Activated CD8-positive, alpha-beta T cell treated with anti-CD3 and anti-CD28 coated beads for 36 hours (primary cell): ENCODE measurements at regions not wholly inside any gene's neighbourhood (a gene's known extent, or its start where the extent isn't known, plus 50 kb on each side); places are given as distances from the start of the nearest gene placed in this dataset.

Experiments
- ATAC-seq: fragments of 200-7000 bp; cut with Tn5 transposase; one replicate; pipeline ENCODE4 v1.10.0; 2021; ENCODE audit warnings: mild to moderate bottlenecking, moderate library complexity
- CTCF ChIA-PET: fragments of 350-600 bp; sonication (Branson Sonifier 250); formaldehyde crosslinking; loops from one replicate; lab custom pipeline; 2021; ENCODE audit warnings: antibody characterized with exemption; lab: Charles Lee
- POLR2A ChIA-PET: fragments of 350-600 bp; sonication (Branson Sonifier 250); formaldehyde crosslinking; loops from one replicate; lab custom pipeline; 2021; ENCODE audit warnings: antibody characterized with exemption; lab: Charles Lee
- DNase-seq: peaks from one replicate; pipeline ENCODE4 v3.0.0-alpha.2; 2020
- H3K27ac Mint-ChIP-seq: one replicate; pipeline ENCODE4 v1.8.0; 2021; ENCODE audit warnings: mild to moderate bottlenecking, mixed read lengths
- H3K27me3 Mint-ChIP-seq: one replicate; pipeline ENCODE4 v1.8.0; 2021; ENCODE audit warnings: mixed read lengths
- H3K36me3 Mint-ChIP-seq: one replicate; pipeline ENCODE4 v1.8.0; 2021; ENCODE audit warnings: low read depth, mixed read lengths
- H3K4me1 Mint-ChIP-seq: one replicate; pipeline ENCODE4 v1.8.0; 2021; ENCODE audit warnings: low read depth, mixed read lengths
- H3K4me3 Mint-ChIP-seq: one replicate; pipeline ENCODE4 v1.8.0; 2021; ENCODE audit warnings: mild to moderate bottlenecking, moderate library complexity, mixed read lengths
- H3K9me3 Mint-ChIP-seq: one replicate; pipeline ENCODE4 v1.8.0; 2021; ENCODE audit warnings: mixed read lengths
- CTCF ChIP-seq: fragments of 200-600 bp; IDR thresholded peaks from one replicate; pipeline ENCODE4 v1.8.0; 2022; ENCODE audit warnings: antibody characterized with exemption, mild to moderate bottlenecking
- intact Hi-C: fragments of 100-400 bp; cut with micrococcal nuclease; formaldehyde crosslinking; loops from one replicate; pipeline ENCODE4 v1.10.0; 2022

GRCh38 chr22:47259049-47259448, 496.6 kb downstream of the TBC1D22A start:
- ChIA-PET POLR2A (interaction anchor here (0.5 kb wide), 1 partner anchor 67 kb away, joined by 3 read pairs; no protein-coding TSS in a partner anchor), CTCF (no interaction called here)
- H3K27ac Mint-ChIP-seq = no peak overlapping the region
- intact Hi-C loops = no loop called here
- no peaks in the 10 kb centered on the region for H3K36me3 Mint-ChIP-seq
- H3K4me1 Mint-ChIP-seq = no peaks in the 10 kb centered on the region
- H3K4me3 Mint-ChIP-seq = no peak overlapping the region
- ATAC-seq (no peak), DNase-seq (no peak)
- no peak for TF ChIP-seq CTCF
- peaks cover 5% of the 10 kb centered on the region for H3K27me3 Mint-ChIP-seq
- H3K9me3 Mint-ChIP-seq = peaks cover 2% of the 10 kb centered on the region

GRCh38 chr22:47257976-47258375, 495.5 kb downstream of the TBC1D22A start:
- Mint-ChIP-seq H3K9me3 (peaks cover 2% of the 10 kb centered on the region), H3K4me1 (no peaks in the 10 kb centered on the region), H3K27me3 (peaks cover 5% of the 10 kb centered on the region), H3K27ac (no peak overlapping the region), H3K36me3 (no peaks in the 10 kb centered on the region), H3K4me3 (no peak overlapping the region)
- POLR2A ChIA-PET = interaction anchor here (0.6 kb wide), 1 partner anchor 107 kb away, joined by 5 read pairs; no protein-coding TSS in a partner anchor
- DNase-seq (no peak), ATAC-seq (no peak)
- CTCF ChIA-PET = no interaction called here
- intact Hi-C loops = no loop called here
- no peak for TF ChIP-seq CTCF

GRCh38 chr22:47257566-47257965, 495.1 kb downstream of the TBC1D22A start:
- Mint-ChIP-seq H3K4me1 (no peaks in the 10 kb centered on the region), H3K27ac (no peak overlapping the region), H3K27me3 (peaks cover 5% of the 10 kb centered on the region), H3K9me3 (peaks cover 2% of the 10 kb centered on the region), H3K36me3 (no peaks in the 10 kb centered on the region), H3K4me3 (no peak overlapping the region)
- DNase-seq = no peak
- ChIA-PET CTCF (no interaction called here), POLR2A (no interaction called here)
- no peak for TF ChIP-seq CTCF
- intact Hi-C loops = no loop called here
- no peak for ATAC-seq

GRCh38 chr22:47251911-47252310, 489.5 kb downstream of the TBC1D22A start:
- Mint-ChIP-seq H3K27ac (no peak overlapping the region), H3K27me3 (peaks cover 3% of the 10 kb centered on the region), H3K4me3 (no peak overlapping the region), H3K9me3 (no peaks in the 10 kb centered on the region), H3K36me3 (no peaks in the 10 kb centered on the region), H3K4me1 (no peaks in the 10 kb centered on the region)
- no peak for TF ChIP-seq CTCF
- ChIA-PET POLR2A (no interaction called here), CTCF (no interaction called here)
- intact Hi-C loops = no loop called here
- DNase-seq = no peak
- ATAC-seq = no peak

GRCh38 chr22:47250995-47251765, 488.7 kb downstream of the TBC1D22A start:
- ATAC-seq (no peak), DNase-seq (no peak)
- H3K4me3 Mint-ChIP-seq = no peak overlapping the region
- CTCF ChIA-PET = no interaction called here
- H3K4me1 Mint-ChIP-seq = no peaks in the 10 kb centered on the region
- H3K36me3 Mint-ChIP-seq = no peaks in the 10 kb centered on the region
- H3K9me3 Mint-ChIP-seq = no peaks in the 10 kb centered on the region
- intact Hi-C loops = no loop called here
- H3K27ac Mint-ChIP-seq = no peak overlapping the region
- POLR2A ChIA-PET = no interaction called here
- TF ChIP-seq CTCF = no peak
- H3K27me3 Mint-ChIP-seq = peaks cover 5% of the 10 kb centered on the region
